ENCODE measurements at regions not wholly inside any gene's neighbourhood (a gene's known extent, or its start where the extent isn't known, plus 50 kb on each side); places are given as distances from the start of the nearest gene placed in this dataset.

- H3F3A ChIP-seq (ENCODE audit: control insufficient read depth, insufficient read depth) = no peaks in the 10 kb centered on the region
- H3K4me1 ChIP-seq (ENCODE audit: control insufficient read depth, low read length) = no peaks in the 10 kb centered on the region
- no peak overlapping the region for H3K4me3 ChIP-seq (ENCODE audit: low read length)
- H3K9me3 ChIP-seq (ENCODE audit: control insufficient read depth, insufficient read depth, low read length) = no peaks in the 10 kb centered on the region
- H3K79me2 ChIP-seq (ENCODE audit: control insufficient read depth, low read length) = no peaks in the 10 kb centered on the region
- no peaks in the 10 kb centered on the region for H3K27me3 ChIP-seq (ENCODE audit: control insufficient read depth, low read length)
- no peaks in the 10 kb centered on the region for H3K9me2 ChIP-seq (replicated peaks; ENCODE audit: control insufficient read depth, low read length)
- no peak overlapping the region for H3K27ac ChIP-seq (ENCODE audit: low read depth, low read length)
- no peaks in the 10 kb centered on the region for H3K36me3 ChIP-seq (ENCODE audit: control insufficient read depth, low read length)
- H4K20me1 ChIP-seq (ENCODE audit: control insufficient read depth, insufficient read depth, low read depth, low read length) = no peaks in the 10 kb centered on the region
- no peak overlapping the region for H3K4me2 ChIP-seq (ENCODE audit: low read length)
- TF ChIP-seq EZH2phosphoT487 (IDR thresholded peaks at IDR 0.05; ENCODE audit: borderline replicate concordance, low read length) (no peak), CTCF (IDR thresholded peaks at IDR 0.05; ENCODE audit: low read depth, low read length, poor library complexity, severe bottlenecking) (no peak)
Measured at GRCh38 chr18:37764541-37765288, 199.1 kb upstream of the CELF4 start.

- no peaks in the 10 kb centered on the region for H3K9me3 ChIP-seq (ENCODE audit: control insufficient read depth, insufficient read depth, low read length)
- H3K27ac ChIP-seq (ENCODE audit: low read depth, low read length) = no peak overlapping the region
- no peaks in the 10 kb centered on the region for H3F3A ChIP-seq (ENCODE audit: control insufficient read depth, insufficient read depth)
- H3K4me2 ChIP-seq (ENCODE audit: low read length) = no peak overlapping the region
- H3K4me1 ChIP-seq (ENCODE audit: control insufficient read depth, low read length) = no peaks in the 10 kb centered on the region
- TF ChIP-seq CTCF (IDR thresholded peaks at IDR 0.05; ENCODE audit: low read depth, low read length, poor library complexity, severe bottlenecking) = no peak
- no peak for TF ChIP-seq EZH2phosphoT487 (IDR thresholded peaks at IDR 0.05; ENCODE audit: borderline replicate concordance, low read length)
- no peaks in the 10 kb centered on the region; the same call in 1 of the 2 replicates for H3K9me2 ChIP-seq (replicated peaks; ENCODE audit: control insufficient read depth, low read length)
- no peaks in the 10 kb centered on the region for H3K79me2 ChIP-seq (ENCODE audit: control insufficient read depth, low read length)
- no peaks in the 10 kb centered on the region for H3K36me3 ChIP-seq (ENCODE audit: control insufficient read depth, low read length)
- no peaks in the 10 kb centered on the region for H3K27me3 ChIP-seq (ENCODE audit: control insufficient read depth, low read length)
- H3K4me3 ChIP-seq (ENCODE audit: low read length) = no peak overlapping the region
- no peaks in the 10 kb centered on the region for H4K20me1 ChIP-seq (ENCODE audit: control insufficient read depth, insufficient read depth, low read depth, low read length)
Measured at GRCh38 chr18:37762076-37762621, 196.6 kb upstream of the CELF4 start.

GRCh38 chr18:37754141-37754540 is 188.5 kb upstream of the CELF4 start:
- Histone ChIP-seq H3K27me3 (ENCODE audit: control insufficient read depth, low read length) (no peaks in the 10 kb centered on the region), H3K4me3 (ENCODE audit: low read length) (no peak overlapping the region), H3K36me3 (ENCODE audit: control insufficient read depth, low read length) (no peaks in the 10 kb centered on the region), H3K27ac (ENCODE audit: low read depth, low read length) (no peak overlapping the region), H3K9me3 (ENCODE audit: control insufficient read depth, insufficient read depth, low read length) (no peaks in the 10 kb centered on the region), H3K4me1 (ENCODE audit: control insufficient read depth, low read length) (no peaks in the 10 kb centered on the region), H4K20me1 (ENCODE audit: control insufficient read depth, insufficient read depth, low read depth, low read length) (no peaks in the 10 kb centered on the region), H3F3A (ENCODE audit: control insufficient read depth, insufficient read depth) (no peaks in the 10 kb centered on the region), H3K9me2 (replicated peaks; ENCODE audit: control insufficient read depth, low read length) (no peaks in the 10 kb centered on the region; the same call in 1 of the 2 replicates), H3K79me2 (ENCODE audit: control insufficient read depth, low read length) (no peaks in the 10 kb centered on the region), H3K4me2 (ENCODE audit: low read length) (no peak overlapping the region)
- TF ChIP-seq EZH2phosphoT487 (IDR thresholded peaks at IDR 0.05; ENCODE audit: borderline replicate concordance, low read length) (no peak), CTCF (IDR thresholded peaks at IDR 0.05; ENCODE audit: low read depth, low read length, poor library complexity, severe bottlenecking) (no peak)

Data from DOHH2 (cell line).